ENCODE measurements at regions not wholly inside any gene's neighbourhood (a gene's known extent, or its start where the extent isn't known, plus 50 kb on each side); places are given as distances from the start of the nearest gene placed in this dataset.

DNA sequence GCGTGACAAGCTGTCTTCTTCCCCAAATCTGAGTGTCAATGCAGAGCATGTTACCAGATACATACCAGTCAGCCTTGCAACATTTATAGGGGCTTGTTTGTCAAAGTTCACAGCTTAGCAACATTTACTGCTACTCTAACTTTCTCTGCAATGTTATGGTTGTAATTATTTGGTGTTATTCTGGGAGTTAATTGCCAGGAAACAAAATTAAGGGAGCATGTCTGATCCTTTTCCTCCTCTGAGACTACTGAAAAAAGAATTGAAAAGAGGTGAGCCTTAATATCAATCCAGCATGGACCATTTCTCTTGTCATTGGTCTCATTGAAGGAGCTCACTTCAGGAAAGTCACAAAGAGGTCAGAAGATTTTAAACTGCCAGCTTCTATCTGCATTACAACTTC lies 465.6 kb upstream of the LINC00305 start:
- TF ChIP-seq CTCF (IDR thresholded peaks at IDR 0.05) (no peak), POLR2A (IDR thresholded peaks at IDR 0.05) (no peak)

Measured in body of pancreas (tissue), 4 donors.